CD4-positive, alpha-beta T cell (primary cell): ENCODE measurements at regions not wholly inside any gene's neighbourhood (a gene's known extent, or its start where the extent isn't known, plus 50 kb on each side); places are given as distances from the start of the nearest gene placed in this dataset.
"Not testable (repeated sequence)": the region's sequence is repeated elsewhere in the genome, so short reads cannot be mapped to it uniquely, and the experiment has no call there.

Experiments
- ATAC-seq: fragments of 200-7000 bp; cut with Tn5 transposase; one replicate; pipeline ENCODE4 v1.10.0; 2022; ENCODE audit warnings: mild to moderate bottlenecking; ENCODE audit not compliant: poor library complexity
- CTCF ChIA-PET: fragments of 350-600 bp; sonication (Branson Sonifier 250); formaldehyde crosslinking; loops from one replicate; lab custom pipeline; 2021; ENCODE audit warnings: antibody characterized with exemption, inconsistent platforms; lab: Charles Lee
- POLR2A ChIA-PET: fragments of 350-600 bp; sonication (Branson Sonifier 250); formaldehyde crosslinking; loops from one replicate; lab custom pipeline; 2021; ENCODE audit warnings: antibody characterized with exemption, inconsistent platforms; lab: Charles Lee
- DNase-seq, 14 experiments: peaks; one replicate each; pipeline ENCODE4 v3.0.0-alpha.2; 2013 to 2020; ENCODE audit warnings: mixed read lengths in 2 of 14
- H3K27ac ChIP-seq, 2 donors: one replicate each; pipeline versions ENCODE4 v1.5.1 to v1.7.0; 2013; ENCODE audit warnings: low read length in 2 of 2, low read depth in 1 of 2, mild to moderate bottlenecking in 1 of 2
- H3K27me3 ChIP-seq, 2 experiments: 1 replicate in 1 of 2; 2 replicates in 1 of 2; pipeline versions ENCODE4 v1.6.1 to v1.7.0; 2013; ENCODE audit warnings: low read length in 2 of 2, control low read depth in 1 of 2, mild to moderate bottlenecking in 1 of 2, moderate library complexity in 1 of 2; ENCODE audit not compliant: insufficient read depth in 2 of 2, control insufficient read depth in 1 of 2
- H3K36me3 ChIP-seq: one replicate; pipeline ENCODE4 v1.6.1; 2013; ENCODE audit warnings: low read length, control low read depth; ENCODE audit not compliant: insufficient read depth
- H3K4me1 ChIP-seq: one replicate; pipeline ENCODE4 v1.6.1; 2013; ENCODE audit warnings: low read length, control low read depth; ENCODE audit not compliant: insufficient read depth
- H3K4me3 ChIP-seq: one replicate; pipeline ENCODE4 v1.5.1; 2013; ENCODE audit warnings: mild to moderate bottlenecking, low read length, moderate library complexity
- H3K9me3 ChIP-seq, 2 experiments: 1 replicate in 1 of 2; 2 replicates in 1 of 2; pipeline versions ENCODE4 v1.6.1 to v1.7.0; 2013; ENCODE audit warnings: low read length in 2 of 2, mild to moderate bottlenecking in 2 of 2, control low read depth in 1 of 2, moderate library complexity in 1 of 2; ENCODE audit not compliant: control insufficient read depth in 1 of 2, insufficient read depth in 1 of 2
- H3K27ac Mint-ChIP-seq: one replicate; pipeline ENCODE4 v1.8.0; 2020; ENCODE audit warnings: mixed read lengths
- H3K27me3 Mint-ChIP-seq: one replicate; pipeline ENCODE4 v1.8.0; 2021; ENCODE audit warnings: mixed read lengths
- H3K36me3 Mint-ChIP-seq: one replicate; pipeline ENCODE4 v1.8.0; 2021; ENCODE audit warnings: low read depth, mixed read lengths
- H3K4me1 Mint-ChIP-seq: one replicate; pipeline ENCODE4 v1.8.0; 2021; ENCODE audit warnings: low read depth, mixed read lengths
- H3K4me3 Mint-ChIP-seq: one replicate; pipeline ENCODE4 v1.8.0; 2020; ENCODE audit warnings: mild to moderate bottlenecking, mixed read lengths
- H3K9me3 Mint-ChIP-seq: one replicate; pipeline ENCODE4 v1.8.0; 2020; ENCODE audit warnings: mixed read lengths
- intact Hi-C, 2 experiments: fragments of 100-400 bp; cut with DNase I in 1 of 2; cut with micrococcal nuclease in 1 of 2; formaldehyde crosslinking; loops; one replicate each; pipeline versions ENCODE4 v1.15.1 to v1.9.0; 2023 to 2025; cut with DNase I, micrococcal nuclease
- TF ChIP-seq, protein P1 (sequence below): fragments of 200-600 bp; IDR thresholded peaks from one replicate; pipeline ENCODE4 v1.8.0; 2022; ENCODE audit warnings: antibody characterized with exemption, mild to moderate bottlenecking

GRCh38 chr2:221726894-221727513 lies 154.9 kb upstream of the EPHA4 start:
- no peaks in the 10 kb centered on the region for H3K4me1 Mint-ChIP-seq
- ChIA-PET POLR2A (no interaction called here), CTCF (no interaction called here)
- ATAC-seq (no peak), DNase-seq (no peak)
- Histone ChIP-seq H3K36me3 (no peaks in the 10 kb centered on the region), H3K27ac (no peak overlapping the region), H3K4me3 (no peak overlapping the region), H3K9me3 (peaks cover 0 to 6% of the 10 kb centered on the region in 2 experiments), H3K27me3 (no peaks in the 10 kb centered on the region), H3K4me1 (no peaks in the 10 kb centered on the region)
- intact Hi-C loops: no loop called here
- no peaks in the 10 kb centered on the region for H3K27me3 Mint-ChIP-seq
- H3K27ac Mint-ChIP-seq: no peak overlapping the region
- TF ChIP-seq, protein P1, sequence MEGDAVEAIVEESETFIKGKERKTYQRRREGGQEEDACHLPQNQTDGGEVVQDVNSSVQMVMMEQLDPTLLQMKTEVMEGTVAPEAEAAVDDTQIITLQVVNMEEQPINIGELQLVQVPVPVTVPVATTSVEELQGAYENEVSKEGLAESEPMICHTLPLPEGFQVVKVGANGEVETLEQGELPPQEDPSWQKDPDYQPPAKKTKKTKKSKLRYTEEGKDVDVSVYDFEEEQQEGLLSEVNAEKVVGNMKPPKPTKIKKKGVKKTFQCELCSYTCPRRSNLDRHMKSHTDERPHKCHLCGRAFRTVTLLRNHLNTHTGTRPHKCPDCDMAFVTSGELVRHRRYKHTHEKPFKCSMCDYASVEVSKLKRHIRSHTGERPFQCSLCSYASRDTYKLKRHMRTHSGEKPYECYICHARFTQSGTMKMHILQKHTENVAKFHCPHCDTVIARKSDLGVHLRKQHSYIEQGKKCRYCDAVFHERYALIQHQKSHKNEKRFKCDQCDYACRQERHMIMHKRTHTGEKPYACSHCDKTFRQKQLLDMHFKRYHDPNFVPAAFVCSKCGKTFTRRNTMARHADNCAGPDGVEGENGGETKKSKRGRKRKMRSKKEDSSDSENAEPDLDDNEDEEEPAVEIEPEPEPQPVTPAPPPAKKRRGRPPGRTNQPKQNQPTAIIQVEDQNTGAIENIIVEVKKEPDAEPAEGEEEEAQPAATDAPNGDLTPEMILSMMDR: no peak
- H3K36me3 Mint-ChIP-seq: no peaks in the 10 kb centered on the region
- no peak overlapping the region for H3K4me3 Mint-ChIP-seq
- peaks cover 3% of the 10 kb centered on the region for H3K9me3 Mint-ChIP-seq

DNA sequence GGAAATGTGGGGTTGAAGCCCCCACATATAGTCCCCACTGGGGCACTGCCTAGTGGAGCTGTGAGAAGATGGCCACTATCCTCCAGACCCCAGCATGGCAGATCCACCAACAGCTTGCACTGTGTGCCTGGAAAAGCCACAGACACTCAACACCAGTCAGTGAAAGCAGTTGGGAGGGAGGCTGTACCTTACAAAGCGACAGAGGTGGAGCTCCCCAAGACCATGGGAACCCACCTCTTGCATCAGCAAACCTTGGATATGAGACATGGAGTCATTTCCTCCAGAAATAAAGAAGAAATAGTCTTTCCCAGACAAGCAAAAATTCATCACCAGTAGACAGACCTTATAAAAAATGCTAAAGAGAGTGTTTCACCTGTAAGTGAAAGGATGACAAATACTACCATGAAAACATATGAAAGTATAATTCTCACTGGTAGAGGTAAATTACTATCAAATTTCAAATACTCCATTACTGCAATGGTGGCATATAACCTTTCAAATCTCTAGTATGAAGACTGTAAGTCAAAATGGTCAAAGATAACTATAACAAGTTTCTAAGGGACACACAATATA lies 152.6 kb upstream of the EPHA4 start:
- H3K9me3 Mint-ChIP-seq: peaks cover 3% of the 10 kb centered on the region
- H3K4me3 ChIP-seq: no peak overlapping the region
- ATAC-seq (no peak), DNase-seq (no peak)
- ChIA-PET POLR2A (no interaction called here), CTCF (no interaction called here)
- H3K4me1 Mint-ChIP-seq: no peaks in the 10 kb centered on the region
- no peaks in the 10 kb centered on the region for H3K36me3 ChIP-seq
- no peaks in the 10 kb centered on the region for H3K27me3 ChIP-seq
- no peaks in the 10 kb centered on the region for H3K4me1 ChIP-seq
- H3K27me3 Mint-ChIP-seq: no peaks in the 10 kb centered on the region
- H3K4me3 Mint-ChIP-seq: no peak overlapping the region
- intact Hi-C loops: no loop called here
- H3K9me3 ChIP-seq: peaks cover 0 to 6% of the 10 kb centered on the region in 2 experiments
- H3K36me3 Mint-ChIP-seq: no peaks in the 10 kb centered on the region
- TF ChIP-seq, protein P1: no peak
- H3K27ac Mint-ChIP-seq: no peak overlapping the region
- H3K27ac ChIP-seq: no peak overlapping the region

DNA sequence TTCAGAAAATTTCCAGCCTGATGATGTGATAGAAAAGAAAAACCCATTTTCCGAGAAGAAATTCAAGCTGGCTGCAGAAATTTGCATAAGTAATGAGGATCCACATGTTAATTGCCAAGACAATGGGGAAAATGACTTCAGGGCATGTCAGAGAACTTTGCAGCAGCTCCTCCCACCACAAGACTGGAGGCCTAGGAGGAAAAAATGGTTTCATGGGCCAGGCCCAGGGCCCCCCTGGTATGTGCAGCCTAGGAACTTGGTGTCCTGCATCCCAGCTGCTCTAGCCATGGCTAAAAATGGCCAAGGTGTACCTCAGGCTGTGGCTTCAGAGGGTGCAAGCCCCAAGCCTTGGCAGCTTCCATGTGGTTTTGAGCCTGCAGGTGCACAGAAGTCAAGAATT lies 152.0 kb upstream of the EPHA4 start:
- H3K9me3 Mint-ChIP-seq, CTCF ChIA-PET, H3K4me1 Mint-ChIP-seq, H3K27ac ChIP-seq, H3K4me1 ChIP-seq, H3K27me3 Mint-ChIP-seq, H3K4me3 Mint-ChIP-seq, intact Hi-C loops, H3K9me3 ChIP-seq, H3K27me3 ChIP-seq, ATAC-seq, H3K27ac Mint-ChIP-seq, H3K4me3 ChIP-seq, H3K36me3 Mint-ChIP-seq, H3K36me3 ChIP-seq, DNase-seq, POLR2A ChIA-PET: not testable (repeated sequence)
